OCI-LY3 (cell line): ENCODE measurements at regions not wholly inside any gene's neighbourhood (a gene's known extent, or its start where the extent isn't known, plus 50 kb on each side); places are given as distances from the start of the nearest gene placed in this dataset.

ENCODE experiments used
- H2AFZ ChIP-seq: fragments of 200-600, 300-600 bp; shearing (Covaris generic); 2 replicates; pipeline ENCODE4 v1.6.0; 2014; ENCODE audit warnings: antibody characterized with exemption, low read depth, low read length
- H3K27ac ChIP-seq: fragments of 200-600, 300-600 bp; sonication (generic); 2 replicates; pipeline ENCODE4 v1.5.1; 2014; ENCODE audit warnings: mild to moderate bottlenecking, low read length, moderate library complexity, mixed read lengths
- H3K27me3 ChIP-seq: fragments of 200-600, 300-600 bp; sonication (generic); 2 replicates; pipeline ENCODE4 v1.6.1; 2014; ENCODE audit warnings: low read depth, low read length, mixed read lengths
- H3K36me3 ChIP-seq: fragments of 200-600, 300-600 bp; sonication (generic); replicated peaks from 2 replicates; pipeline ENCODE3; 2014; ENCODE audit warnings: low read depth, low read length, mixed read lengths
- H3K4me1 ChIP-seq: fragments of 300-600, 200-600 bp; sonication (generic); 2 replicates; pipeline ENCODE4 v1.6.1; 2014; ENCODE audit warnings: low read length, mixed read lengths
- H3K4me2 ChIP-seq: fragments of 200-600, 300-600 bp; sonication (generic); 2 replicates; pipeline ENCODE4 v1.6.1; 2014; ENCODE audit warnings: low read length, mixed read lengths
- H3K4me3 ChIP-seq: fragments of 300-600, 200-600 bp; sonication (generic); 2 replicates; pipeline ENCODE4 v1.5.1; 2014; ENCODE audit warnings: antibody characterized with exemption, mild to moderate bottlenecking, low read length, moderate library complexity
- H3K79me2 ChIP-seq: fragments of 300-600, 200-600 bp; shearing (Covaris generic); 2 replicates; pipeline ENCODE4 v1.6.1; 2014; ENCODE audit warnings: mild to moderate bottlenecking, low read length, mixed read lengths
- H3K9ac ChIP-seq: fragments of 300-600, 200-600 bp; shearing (Covaris generic); 2 replicates; pipeline ENCODE4 v1.6.0; 2014; ENCODE audit warnings: mild to moderate bottlenecking, low read length, moderate library complexity
- H3K9me3 ChIP-seq: fragments of 200-600, 300-600 bp; shearing (Covaris generic); 2 replicates; pipeline ENCODE4 v1.6.1; 2014; ENCODE audit warnings: low read length, mixed read lengths; ENCODE audit not compliant: insufficient read depth
- H4K20me1 ChIP-seq: fragments of 200-600, 300-600 bp; sonication (generic); 2 replicates; pipeline ENCODE4 v1.6.1; 2016; ENCODE audit warnings: low read length, mixed read lengths; ENCODE audit not compliant: insufficient read depth
- CTCF ChIP-seq: fragments of 200-600, 300-600 bp; sonication (generic); IDR thresholded peaks from 2 replicates; pipeline ENCODE4 v1.5.1; 2014; ENCODE audit warnings: antibody characterized with exemption, low read length, low read depth
- EZH2phosphoT487 ChIP-seq: fragments of 200-600 bp; shearing (Covaris generic); IDR thresholded peaks from 2 replicates; pipeline ENCODE4 v1.6.1; 2018; ENCODE audit warnings: antibody characterized with exemption, mixed run types, low read depth

- Histone ChIP-seq H2AFZ (no peak overlapping the region), H3K4me3 (no peak overlapping the region), H3K4me2 (no peak overlapping the region), H4K20me1 (peaks cover 9% of the 10 kb centered on the region; the same call in 1 of the 2 replicates), H3K36me3 (no peaks in the 10 kb centered on the region), H3K79me2 (no peaks in the 10 kb centered on the region), H3K4me1 (peaks cover 17% of the 10 kb centered on the region), H3K9ac (no peak overlapping the region), H3K27me3 (peaks cover 37% of the 10 kb centered on the region), H3K27ac (no peak overlapping the region), H3K9me3 (no peaks in the 10 kb centered on the region)
- TF ChIP-seq CTCF: no peak
- no peak for TF ChIP-seq EZH2phosphoT487
Observed at GRCh38 chr15:81869161-81869954, 176.5 kb downstream of the MEX3B start.

DNA sequence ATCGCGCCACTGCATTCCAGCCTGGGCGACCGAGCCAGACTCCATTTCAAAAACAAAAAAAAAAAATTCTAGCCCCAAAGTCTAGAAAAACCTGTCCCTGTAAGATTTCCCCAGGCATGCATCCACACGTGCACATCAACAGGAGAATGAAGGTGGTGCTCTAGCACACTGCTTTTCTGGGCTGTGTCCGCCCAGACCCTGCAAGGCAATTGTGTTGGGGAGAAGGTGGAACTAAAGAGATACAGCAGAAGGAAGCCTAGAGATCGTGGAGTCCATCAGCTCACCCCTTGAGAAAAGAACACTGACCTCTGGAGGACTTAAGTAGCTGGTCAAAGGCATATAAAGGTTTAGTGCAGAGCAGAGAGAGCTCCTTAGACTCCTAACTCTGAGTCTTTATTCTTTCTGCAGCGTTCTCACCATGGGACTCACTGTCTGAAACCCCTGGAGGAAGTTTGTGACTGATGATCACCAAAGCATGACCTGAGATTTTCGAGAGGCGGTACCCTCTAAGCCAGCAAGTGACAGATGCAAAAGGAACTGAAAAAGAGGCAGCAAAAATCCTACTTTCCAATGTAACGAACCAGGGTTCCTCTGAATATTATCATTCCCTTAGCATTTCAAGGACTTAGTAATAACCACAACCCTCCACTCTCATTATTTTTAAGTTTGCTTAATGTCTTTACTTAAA, 179.8 kb downstream of the MEX3B start:
- H3K27me3 ChIP-seq: peaks cover 60% of the 10 kb centered on the region
- H3K4me3 ChIP-seq: peak overlapping the region; percentile 34
- H4K20me1 ChIP-seq: peaks cover 9% of the 10 kb centered on the region; the same call in 1 of the 2 replicates
- no peak overlapping the region for H3K27ac ChIP-seq
- H2AFZ ChIP-seq: no peak overlapping the region
- H3K4me2 ChIP-seq: peak overlapping the region; percentile 74
- H3K9me3 ChIP-seq: no peaks in the 10 kb centered on the region
- H3K9ac ChIP-seq: no peak overlapping the region
- peaks cover 17% of the 10 kb centered on the region for H3K4me1 ChIP-seq
- TF ChIP-seq CTCF (no peak), EZH2phosphoT487 (no peak)
- no peaks in the 10 kb centered on the region for H3K36me3 ChIP-seq
- H3K79me2 ChIP-seq: no peaks in the 10 kb centered on the region

GRCh38 chr15:81863162-81863561, 182.7 kb downstream of the MEX3B start:
- no peak overlapping the region for H2AFZ ChIP-seq

More at GRCh38 chr15:81863162-81863561, 182.7 kb downstream of the MEX3B start:
- H3K4me3 ChIP-seq: no peak overlapping the region
- no peak overlapping the region for H3K27ac ChIP-seq
- TF ChIP-seq EZH2phosphoT487 (no peak), CTCF (no peak)
- H3K27me3 ChIP-seq: peaks cover 50% of the 10 kb centered on the region
- peaks cover 9% of the 10 kb centered on the region; the same call in 1 of the 2 replicates for H4K20me1 ChIP-seq
- H3K79me2 ChIP-seq: no peaks in the 10 kb centered on the region
- no peaks in the 10 kb centered on the region for H3K9me3 ChIP-seq
- H3K9ac ChIP-seq: no peak overlapping the region
- H3K4me2 ChIP-seq: no peak overlapping the region
- H3K36me3 ChIP-seq: no peaks in the 10 kb centered on the region
- H3K4me1 ChIP-seq: peaks cover 17% of the 10 kb centered on the region
